Neuronal stem cell (in vitro differentiated cells): ENCODE measurements at regions not wholly inside any gene's neighbourhood (a gene's known extent, or its start where the extent isn't known, plus 50 kb on each side); places are given as distances from the start of the nearest gene placed in this dataset.

Experiments used
- DNase-seq: peaks from one replicate; pipeline ENCODE4 v3.0.0-alpha.2; 2013; ENCODE audit warnings: low spot score
- H2AFZ ChIP-seq: one replicate; pipeline ENCODE4 v1.6.1; 2013; ENCODE audit warnings: mild to moderate bottlenecking, low read length, inconsistent platforms
- H2AK5ac ChIP-seq: 2 replicates; pipeline ENCODE4 v1.6.1; 2013; ENCODE audit warnings: low read depth, mild to moderate bottlenecking, inconsistent platforms, low read length, moderate library complexity, mixed read lengths
- H2BK120ac ChIP-seq: 2 replicates; pipeline ENCODE4 v1.6.1; 2013; ENCODE audit warnings: low read depth, mild to moderate bottlenecking, inconsistent platforms, low read length, moderate library complexity, mixed read lengths
- H2BK12ac ChIP-seq: one replicate; pipeline ENCODE4 v1.6.1; 2013; ENCODE audit warnings: low read length, inconsistent platforms
- H2BK15ac ChIP-seq: 2 replicates; pipeline ENCODE4 v1.6.1; 2013; ENCODE audit warnings: mild to moderate bottlenecking, low read length, inconsistent platforms, mixed read lengths
- H2BK5ac ChIP-seq: one replicate; pipeline ENCODE4 v1.6.1; 2013; ENCODE audit warnings: inconsistent platforms, mild to moderate bottlenecking, low read length, moderate library complexity
- H3K14ac ChIP-seq: one replicate; pipeline ENCODE4 v1.6.1; 2013; ENCODE audit warnings: low read length, inconsistent platforms
- H3K18ac ChIP-seq: 2 replicates; pipeline ENCODE4 v1.6.1; 2013; ENCODE audit warnings: low read length, inconsistent platforms
- H3K23ac ChIP-seq: 2 replicates; pipeline ENCODE4 v1.6.1; 2013; ENCODE audit warnings: low read depth, mild to moderate bottlenecking, mixed read lengths, low read length, inconsistent platforms; ENCODE audit not compliant: poor library complexity
- H3K27ac ChIP-seq: replicated peaks from 3 replicates; pipeline ENCODE4 v1.5.1; 2013; ENCODE audit warnings: low read length, inconsistent platforms
- H3K27me3 ChIP-seq, 3 experiments: 2 replicates each; pipeline ENCODE4 v1.6.1; 2013; ENCODE audit warnings: low read length in 3 of 3, mild to moderate bottlenecking in 2 of 3, inconsistent platforms in 1 of 3, low read depth in 1 of 3, mixed read lengths in 1 of 3, moderate library complexity in 1 of 3; ENCODE audit not compliant: control insufficient read depth in 3 of 3, insufficient read depth in 3 of 3
- H3K36me3 ChIP-seq, 2 donors: replicated peaks in 1 of 2; 2 replicates each; pipeline ENCODE4 v1.6.1; 2013; ENCODE audit warnings: low read length in 2 of 2; ENCODE audit not compliant: control insufficient read depth in 2 of 2, insufficient read depth in 2 of 2
- H3K4ac ChIP-seq: 2 replicates; pipeline ENCODE4 v1.6.1; 2013; ENCODE audit warnings: inconsistent platforms, mild to moderate bottlenecking, low read length, moderate library complexity
- H3K4me1 ChIP-seq, 2 donors: 1 replicate in 1 of 2; 2 replicates in 1 of 2; pipeline ENCODE4 v1.6.1; 2013; ENCODE audit warnings: low read length in 2 of 2, low read depth in 1 of 2; ENCODE audit not compliant: control insufficient read depth in 2 of 2, insufficient read depth in 1 of 2
- H3K4me2 ChIP-seq: one replicate; pipeline ENCODE4 v1.6.1; 2013; ENCODE audit warnings: mild to moderate bottlenecking, low read length, inconsistent platforms; ENCODE audit not compliant: insufficient read depth, poor library complexity, severe bottlenecking
- H3K4me3 ChIP-seq, 2 donors: 2 replicates each; pipeline ENCODE4 v1.5.1; 2013; ENCODE audit warnings: low read length in 2 of 2, mild to moderate bottlenecking in 2 of 2, inconsistent platforms in 1 of 2, moderate library complexity in 1 of 2
- H3K79me1 ChIP-seq: one replicate; pipeline ENCODE4 v1.6.1; 2013; ENCODE audit warnings: low read depth, mild to moderate bottlenecking, inconsistent platforms, low read length, moderate library complexity
- H3K9ac ChIP-seq: one replicate; pipeline ENCODE4 v1.6.1; 2013; ENCODE audit warnings: mild to moderate bottlenecking, low read depth, low read length, inconsistent platforms; ENCODE audit not compliant: poor library complexity
- H3K9me3 ChIP-seq, 2 donors: replicated peaks in 1 of 2; 2 replicates each; pipeline versions ENCODE3 to v1.6.1; 2013; ENCODE audit warnings: low read length in 2 of 2, mild to moderate bottlenecking in 2 of 2, inconsistent platforms in 1 of 2, low read depth in 1 of 2, mixed read lengths in 1 of 2, moderate library complexity in 1 of 2; ENCODE audit not compliant: control insufficient read depth in 2 of 2, insufficient read depth in 1 of 2
- H4K8ac ChIP-seq: one replicate; pipeline ENCODE4 v1.6.1; 2013; ENCODE audit warnings: low read depth, mild to moderate bottlenecking, inconsistent platforms, low read length, moderate library complexity
- H4K91ac ChIP-seq: one replicate; pipeline ENCODE4 v1.6.1; 2013; ENCODE audit warnings: low read length, low read depth, mild to moderate bottlenecking, inconsistent platforms; ENCODE audit not compliant: poor library complexity
- WGBS, 2 donors: extraction: QIAGEN DNeasy Blood & Tissue Kit; methylation state at CpG; one replicate each; pipeline ENCODE4 v1.1.7; 2013; ENCODE audit warnings: missing lambda C conversion rate in 2 of 2, mixed read lengths in 1 of 2; ENCODE audit not compliant: insufficient read length in 2 of 2, insufficient replicate concordance in 1 of 2; ENCODE audit errors: extremely low coverage in 2 of 2; 5-methylcytosine and 5-hydroxymethylcytosine counted together

DNA sequence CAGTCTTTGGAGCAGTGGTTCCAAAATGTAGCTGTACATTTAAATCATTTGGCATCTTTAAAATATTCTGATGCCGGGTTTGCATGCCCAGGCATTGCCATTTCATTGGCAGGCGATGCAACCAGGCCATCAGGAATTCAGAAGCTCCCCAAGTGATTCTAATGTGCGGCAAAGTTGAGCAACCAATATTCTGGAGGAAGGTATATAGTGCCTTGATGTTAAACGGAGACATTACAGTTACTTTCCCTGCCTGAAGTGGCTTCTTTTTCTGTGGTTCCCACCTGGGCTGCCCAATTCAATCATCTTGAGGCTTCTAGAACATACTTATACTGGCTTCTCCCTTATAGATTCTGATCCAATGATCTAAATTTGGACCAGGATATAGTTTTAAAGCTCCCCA lies 68.7 kb upstream of the PGM2 start:
- Histone ChIP-seq H2BK120ac (no peak overlapping the region), H3K4ac (no peak overlapping the region), H2BK15ac (no peak overlapping the region), H3K9ac (no peak overlapping the region), H4K8ac (no peak overlapping the region), H3K79me1 (no peaks in the 10 kb centered on the region), H2AFZ (no peak overlapping the region), H3K4me3 (no peak overlapping the region), H3K18ac (no peak overlapping the region), H3K9me3 (no peaks in the 10 kb centered on the region), H3K36me3 (no peaks in the 10 kb centered on the region), H3K27me3 (peaks cover 0 to 4% (median 0%) of the 10 kb centered on the region in 3 experiments), H3K4me2 (no peak overlapping the region), H2BK12ac (no peak overlapping the region), H3K27ac (no peak overlapping the region), H2BK5ac (no peak overlapping the region), H2AK5ac (no peak overlapping the region), H3K4me1 (peaks cover 0 to 2% of the 10 kb centered on the region in 2 donors), H3K23ac (no peak overlapping the region), H4K91ac (no peak overlapping the region), H3K14ac (no peak overlapping the region)
- no peak for DNase-seq
- no CpG with 5 or more reads among the region's 4 CpGs for WGBS, 2 donors

DNA sequence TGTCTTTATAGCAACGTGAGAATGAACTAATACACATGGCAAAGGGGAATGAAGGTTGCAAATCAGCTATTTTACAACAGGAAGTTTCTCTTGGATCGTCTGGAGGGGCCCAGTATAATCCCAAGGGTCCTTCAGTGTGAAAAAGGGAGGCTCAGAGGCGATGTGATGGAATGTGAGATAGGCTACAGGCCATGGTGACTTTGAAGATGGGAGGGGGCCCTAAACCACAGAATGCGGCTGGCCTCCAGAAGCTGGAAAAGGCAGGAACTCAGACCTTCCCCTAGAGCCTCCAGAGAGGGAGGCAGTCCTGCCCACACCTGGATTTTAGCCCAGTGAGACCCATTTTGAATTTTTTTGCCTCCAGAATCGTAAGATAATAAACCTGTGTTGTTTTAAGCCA lies 69.4 kb upstream of the PGM2 start:
- no peak overlapping the region for H2AK5ac ChIP-seq
- H2BK15ac ChIP-seq = no peak overlapping the region
- no peak overlapping the region for H4K8ac ChIP-seq
- H4K91ac ChIP-seq = no peak overlapping the region
- DNase-seq = no peak
- no peak overlapping the region for H3K18ac ChIP-seq
- H2BK5ac ChIP-seq = no peak overlapping the region
- no peak overlapping the region for H3K9ac ChIP-seq
- H2BK12ac ChIP-seq = no peak overlapping the region
- no peak overlapping the region for H3K4ac ChIP-seq
- no CpG with 5 or more reads among the region's 5 CpGs for WGBS, 2 donors
- no peaks in the 10 kb centered on the region for H3K36me3 ChIP-seq
- H3K27ac ChIP-seq = no peak overlapping the region
- no peaks in the 10 kb centered on the region for H3K9me3 ChIP-seq
- peaks cover 0 to 2% of the 10 kb centered on the region in 2 donors for H3K4me1 ChIP-seq
- no peak overlapping the region for H2AFZ ChIP-seq
- H3K23ac ChIP-seq = no peak overlapping the region
- H3K27me3 ChIP-seq = peaks cover 0 to 4% (median 0%) of the 10 kb centered on the region in 3 experiments
- no peak overlapping the region for H2BK120ac ChIP-seq
- H3K4me3 ChIP-seq = no peak overlapping the region
- H3K14ac ChIP-seq = no peak overlapping the region
- no peak overlapping the region for H3K4me2 ChIP-seq
- H3K79me1 ChIP-seq = no peaks in the 10 kb centered on the region

DNA sequence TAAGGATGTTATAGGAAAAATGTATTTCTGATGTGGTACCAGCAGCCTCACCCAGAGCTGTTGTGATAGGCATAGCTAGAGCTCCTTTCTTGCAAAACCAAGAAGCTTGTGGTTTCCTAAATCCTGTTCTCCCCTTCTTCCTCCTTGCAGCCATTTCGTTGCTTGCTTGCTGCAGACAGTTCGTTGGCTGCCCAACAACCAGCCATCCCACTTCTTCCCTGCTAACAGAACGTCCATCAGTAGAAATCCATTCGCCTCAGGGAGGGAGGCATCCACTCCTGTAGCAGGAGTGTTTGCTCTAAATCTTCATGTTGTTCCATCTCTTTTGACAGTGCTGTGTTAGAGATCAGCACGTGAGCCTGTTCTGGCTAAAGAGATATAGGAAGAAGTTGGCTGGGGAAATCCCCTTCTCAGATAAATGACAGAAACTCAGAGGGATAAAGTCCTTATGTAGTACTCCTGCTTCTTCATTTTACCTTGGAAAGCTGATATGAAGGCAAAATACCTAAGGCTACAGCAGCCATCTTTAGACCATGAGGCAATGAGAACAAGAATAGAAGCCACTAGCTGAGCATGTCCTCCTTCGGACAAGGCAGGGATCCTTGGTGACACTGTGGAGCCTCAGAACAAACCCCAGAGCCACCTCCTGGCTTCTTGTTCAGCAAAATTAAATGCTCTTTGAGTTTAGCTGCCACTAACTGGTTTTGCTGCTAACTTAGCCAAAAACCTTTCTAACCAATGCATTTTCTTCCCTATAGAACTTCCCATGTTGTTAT lies 68.4 kb upstream of the RELL1 start:
- H3K4me1 ChIP-seq = peaks cover 0 to 2% of the 10 kb centered on the region in 2 donors

DNA sequence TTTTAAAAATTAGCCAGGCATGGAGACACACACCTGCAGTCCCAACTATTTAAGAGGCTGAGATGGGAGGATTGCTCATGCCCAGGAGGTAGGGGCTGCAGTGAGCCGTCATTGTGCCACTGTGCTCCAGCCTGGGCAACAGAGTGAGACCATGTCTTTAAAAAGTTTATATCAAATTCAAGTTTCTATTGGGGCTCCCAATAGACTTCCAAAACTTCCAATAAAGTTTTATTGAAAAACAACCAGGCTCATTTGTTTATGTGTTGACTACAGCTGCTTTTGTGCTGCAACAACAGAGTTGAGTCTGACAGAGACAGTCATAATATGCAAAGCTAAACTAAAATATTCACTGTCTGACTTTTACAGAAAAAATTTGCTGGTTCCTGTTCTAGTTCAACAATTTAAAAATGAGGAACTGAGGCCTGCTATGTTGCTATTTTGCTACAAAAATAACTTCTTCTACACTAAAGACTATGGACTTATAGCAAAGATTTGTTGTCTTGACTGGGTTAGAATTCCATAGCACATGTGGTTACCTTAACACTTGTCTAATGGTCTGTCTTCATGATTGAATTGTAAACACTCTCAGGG lies 63.3 kb upstream of the RELL1 start:
- no peak overlapping the region for H3K9ac ChIP-seq
- no CpG with 5 or more reads among the region's 1 CpG for WGBS, 2 donors
- no peak for DNase-seq
- H2BK120ac ChIP-seq = no peak overlapping the region
- no peak overlapping the region for H3K14ac ChIP-seq
- no peak overlapping the region for H4K91ac ChIP-seq
- H3K4me2 ChIP-seq = no peak overlapping the region
- no peak overlapping the region for H2BK5ac ChIP-seq
- no peak overlapping the region for H2BK12ac ChIP-seq
- H2AFZ ChIP-seq = no peak overlapping the region
- H2BK15ac ChIP-seq = no peak overlapping the region
- H3K23ac ChIP-seq = no peak overlapping the region
- H3K36me3 ChIP-seq = no peaks in the 10 kb centered on the region
- no peaks in the 10 kb centered on the region for H3K79me1 ChIP-seq
- H3K27ac ChIP-seq = no peak overlapping the region
- H2AK5ac ChIP-seq = no peak overlapping the region
- no peak overlapping the region for H3K18ac ChIP-seq
- H4K8ac ChIP-seq = no peak overlapping the region
- no peak overlapping the region for H3K4ac ChIP-seq
- H3K4me3 ChIP-seq = no peak overlapping the region
- H3K9me3 ChIP-seq = no peaks in the 10 kb centered on the region
- H3K27me3 ChIP-seq = no peaks in the 10 kb centered on the region
- peaks cover 0 to 2% of the 10 kb centered on the region in 2 donors for H3K4me1 ChIP-seq

More for the DNA sequence above, 68.4 kb upstream of the RELL1 start:
- Histone ChIP-seq H3K79me1 (no peaks in the 10 kb centered on the region), H3K18ac (no peak overlapping the region), H4K8ac (no peak overlapping the region), H3K27ac (no peak overlapping the region), H3K36me3 (no peaks in the 10 kb centered on the region), H2BK15ac (no peak overlapping the region), H3K4me3 (no peak overlapping the region), H3K4ac (no peak overlapping the region), H2BK12ac (no peak overlapping the region), H3K9ac (no peak overlapping the region), H3K23ac (no peak overlapping the region), H3K27me3 (no peaks in the 10 kb centered on the region), H3K4me2 (no peak overlapping the region), H3K9me3 (no peaks in the 10 kb centered on the region), H2AFZ (no peak overlapping the region), H2AK5ac (no peak overlapping the region), H4K91ac (no peak overlapping the region), H3K14ac (no peak overlapping the region), H2BK120ac (no peak overlapping the region), H2BK5ac (no peak overlapping the region)
- no CpG with 5 or more reads among the region's 6 CpGs for WGBS, 2 donors
- DNase-seq = no peak
